IPS-20b (cell line): ENCODE measurements at regions not wholly inside any gene's neighbourhood (a gene's known extent, or its start where the extent isn't known, plus 50 kb on each side); places are given as distances from the start of the nearest gene placed in this dataset.

Experiments
- H3K27ac ChIP-seq: one replicate; pipeline ENCODE4 v1.5.1; 2013; ENCODE audit warnings: low read length
- H3K27me3 ChIP-seq: 2 replicates; pipeline ENCODE4 v1.6.1; 2013; ENCODE audit warnings: mild to moderate bottlenecking, low read length, inconsistent platforms; ENCODE audit not compliant: insufficient read depth
- H3K36me3 ChIP-seq: 2 replicates; pipeline ENCODE4 v1.6.1; 2013; ENCODE audit warnings: low read depth, mild to moderate bottlenecking, inconsistent platforms, low read length, moderate library complexity; ENCODE audit not compliant: insufficient read depth
- H3K4me1 ChIP-seq: 2 replicates; pipeline ENCODE4 v1.6.1; 2013; ENCODE audit warnings: mild to moderate bottlenecking, control low read depth, inconsistent platforms, low read length, moderate library complexity; ENCODE audit not compliant: insufficient read depth
- H3K4me3 ChIP-seq: 2 replicates; pipeline ENCODE4 v1.5.1; 2013; ENCODE audit warnings: mild to moderate bottlenecking, low read length, inconsistent platforms
- H3K9ac ChIP-seq: 2 replicates; pipeline ENCODE4 v1.6.1; 2013; ENCODE audit warnings: low read depth, mild to moderate bottlenecking, inconsistent platforms, low read length, moderate library complexity
- H3K9me3 ChIP-seq: 2 replicates; pipeline ENCODE4 v1.6.1; 2013; ENCODE audit warnings: mild to moderate bottlenecking, low read depth, low read length, inconsistent platforms; ENCODE audit not compliant: insufficient read depth

- no peaks in the 10 kb centered on the region for H3K36me3 ChIP-seq
- no peak overlapping the region for H3K4me3 ChIP-seq
- no peak overlapping the region for H3K27ac ChIP-seq
- H3K27me3 ChIP-seq, result no peaks in the 10 kb centered on the region
- H3K4me1 ChIP-seq, result no peaks in the 10 kb centered on the region
- H3K9me3 ChIP-seq, result no peaks in the 10 kb centered on the region
- no peak overlapping the region for H3K9ac ChIP-seq
Measured at GRCh38 chr4:124199755-124200154, 512.8 kb downstream of the ANKRD50 start.

- Histone ChIP-seq H3K9me3 (no peaks in the 10 kb centered on the region), H3K4me3 (no peak overlapping the region), H3K36me3 (no peaks in the 10 kb centered on the region), H3K27me3 (no peaks in the 10 kb centered on the region), H3K4me1 (no peaks in the 10 kb centered on the region), H3K9ac (no peak overlapping the region), H3K27ac (no peak overlapping the region)
Measured at GRCh38 chr4:124201636-124202035, 510.9 kb downstream of the ANKRD50 start.

GRCh38 chr4:124202099-124202498 is 510.4 kb downstream of the ANKRD50 start:
- H3K27me3 ChIP-seq, result no peaks in the 10 kb centered on the region

GRCh38 chr4:124203613-124204238 is 508.8 kb downstream of the ANKRD50 start:
- Histone ChIP-seq H3K9ac (no peak overlapping the region), H3K27me3 (no peaks in the 10 kb centered on the region), H3K27ac (no peak overlapping the region), H3K4me3 (no peak overlapping the region), H3K9me3 (no peaks in the 10 kb centered on the region), H3K36me3 (no peaks in the 10 kb centered on the region), H3K4me1 (no peaks in the 10 kb centered on the region)

More at GRCh38 chr4:124202099-124202498, 510.4 kb downstream of the ANKRD50 start:
- no peaks in the 10 kb centered on the region for H3K9me3 ChIP-seq
- H3K36me3 ChIP-seq, result no peaks in the 10 kb centered on the region
- H3K4me3 ChIP-seq, result no peak overlapping the region
- no peaks in the 10 kb centered on the region for H3K4me1 ChIP-seq
- no peak overlapping the region for H3K27ac ChIP-seq
- no peak overlapping the region for H3K9ac ChIP-seq

- no peaks in the 10 kb centered on the region for H3K27me3 ChIP-seq
- no peak overlapping the region for H3K27ac ChIP-seq
- H3K4me3 ChIP-seq, result no peak overlapping the region
- H3K9me3 ChIP-seq, result no peaks in the 10 kb centered on the region
- H3K4me1 ChIP-seq, result no peaks in the 10 kb centered on the region
- no peak overlapping the region for H3K9ac ChIP-seq
- no peaks in the 10 kb centered on the region for H3K36me3 ChIP-seq
Measured at GRCh38 chr4:124206779-124207605, 505.5 kb downstream of the ANKRD50 start.

GRCh38 chr4:124209211-124209610 is 503.3 kb downstream of the ANKRD50 start:
- Histone ChIP-seq H3K27me3 (no peaks in the 10 kb centered on the region), H3K27ac (no peak overlapping the region), H3K9me3 (no peaks in the 10 kb centered on the region), H3K4me3 (no peak overlapping the region), H3K36me3 (no peaks in the 10 kb centered on the region), H3K9ac (no peak overlapping the region), H3K4me1 (no peaks in the 10 kb centered on the region)

- Histone ChIP-seq H3K4me1 (no peaks in the 10 kb centered on the region), H3K27me3 (no peaks in the 10 kb centered on the region), H3K27ac (no peak overlapping the region), H3K36me3 (no peaks in the 10 kb centered on the region), H3K4me3 (no peak overlapping the region), H3K9ac (no peak overlapping the region), H3K9me3 (no peaks in the 10 kb centered on the region)
Measured at GRCh38 chr4:124209626-124210025, 502.9 kb downstream of the ANKRD50 start.

GRCh38 chr4:124210746-124211145 is 501.8 kb downstream of the ANKRD50 start:
- no peak overlapping the region for H3K27ac ChIP-seq

GRCh38 chr4:124212815-124213630 is 499.5 kb downstream of the ANKRD50 start:
- H3K27ac ChIP-seq, result no peak overlapping the region
- no peaks in the 10 kb centered on the region for H3K36me3 ChIP-seq
- no peaks in the 10 kb centered on the region for H3K4me1 ChIP-seq
- no peaks in the 10 kb centered on the region for H3K9me3 ChIP-seq
- H3K9ac ChIP-seq, result no peak overlapping the region
- H3K4me3 ChIP-seq, result no peak overlapping the region
- no peaks in the 10 kb centered on the region for H3K27me3 ChIP-seq

More at GRCh38 chr4:124210746-124211145, 501.8 kb downstream of the ANKRD50 start:
- Histone ChIP-seq H3K9me3 (no peaks in the 10 kb centered on the region), H3K9ac (no peak overlapping the region), H3K4me3 (no peak overlapping the region), H3K4me1 (no peaks in the 10 kb centered on the region), H3K27me3 (no peaks in the 10 kb centered on the region), H3K36me3 (no peaks in the 10 kb centered on the region)

- Histone ChIP-seq H3K4me3 (no peak overlapping the region), H3K36me3 (no peaks in the 10 kb centered on the region), H3K4me1 (no peaks in the 10 kb centered on the region)
Measured at GRCh38 chr4:124219389-124219788, 493.1 kb downstream of the ANKRD50 start.

GRCh38 chr4:124224256-124224655 is 488.3 kb downstream of the ANKRD50 start:
- no peaks in the 10 kb centered on the region for H3K36me3 ChIP-seq
- no peaks in the 10 kb centered on the region for H3K27me3 ChIP-seq
- no peak overlapping the region for H3K4me3 ChIP-seq
- H3K27ac ChIP-seq, result no peak overlapping the region
- H3K9ac ChIP-seq, result no peak overlapping the region
- H3K9me3 ChIP-seq, result no peaks in the 10 kb centered on the region
- no peaks in the 10 kb centered on the region for H3K4me1 ChIP-seq

More at GRCh38 chr4:124219389-124219788, 493.1 kb downstream of the ANKRD50 start:
- no peak overlapping the region for H3K27ac ChIP-seq
- H3K9me3 ChIP-seq, result no peaks in the 10 kb centered on the region
- no peak overlapping the region for H3K9ac ChIP-seq
- H3K27me3 ChIP-seq, result no peaks in the 10 kb centered on the region
